ENCODE measurements at regions not wholly inside any gene's neighbourhood (a gene's known extent, or its start where the extent isn't known, plus 50 kb on each side); places are given as distances from the start of the nearest gene placed in this dataset.

DNA sequence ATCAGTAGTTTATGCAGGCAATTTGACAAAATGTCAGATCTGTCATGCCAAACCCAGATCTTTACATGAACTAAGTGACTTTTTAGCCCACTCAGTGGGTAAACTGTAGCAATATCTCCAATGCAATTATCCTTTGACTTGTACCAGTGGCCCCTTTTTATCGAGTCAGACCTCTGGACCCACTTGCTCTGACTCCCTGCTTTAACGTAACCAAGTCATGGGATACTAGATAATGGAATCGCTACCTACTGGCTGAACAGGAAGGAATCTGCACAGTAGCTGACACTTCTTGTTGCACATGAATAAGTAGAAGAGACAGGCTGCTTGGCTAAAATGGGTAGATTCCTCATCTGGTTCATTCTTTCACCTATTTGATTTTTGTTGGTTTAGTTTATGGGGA is 128.4 kb upstream of the LYPLAL1 start:
- TF ChIP-seq, protein P1, sequence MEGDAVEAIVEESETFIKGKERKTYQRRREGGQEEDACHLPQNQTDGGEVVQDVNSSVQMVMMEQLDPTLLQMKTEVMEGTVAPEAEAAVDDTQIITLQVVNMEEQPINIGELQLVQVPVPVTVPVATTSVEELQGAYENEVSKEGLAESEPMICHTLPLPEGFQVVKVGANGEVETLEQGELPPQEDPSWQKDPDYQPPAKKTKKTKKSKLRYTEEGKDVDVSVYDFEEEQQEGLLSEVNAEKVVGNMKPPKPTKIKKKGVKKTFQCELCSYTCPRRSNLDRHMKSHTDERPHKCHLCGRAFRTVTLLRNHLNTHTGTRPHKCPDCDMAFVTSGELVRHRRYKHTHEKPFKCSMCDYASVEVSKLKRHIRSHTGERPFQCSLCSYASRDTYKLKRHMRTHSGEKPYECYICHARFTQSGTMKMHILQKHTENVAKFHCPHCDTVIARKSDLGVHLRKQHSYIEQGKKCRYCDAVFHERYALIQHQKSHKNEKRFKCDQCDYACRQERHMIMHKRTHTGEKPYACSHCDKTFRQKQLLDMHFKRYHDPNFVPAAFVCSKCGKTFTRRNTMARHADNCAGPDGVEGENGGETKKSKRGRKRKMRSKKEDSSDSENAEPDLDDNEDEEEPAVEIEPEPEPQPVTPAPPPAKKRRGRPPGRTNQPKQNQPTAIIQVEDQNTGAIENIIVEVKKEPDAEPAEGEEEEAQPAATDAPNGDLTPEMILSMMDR (IDR thresholded peaks at IDR 0.05), result no peak
- no peak for TF ChIP-seq EP300 (IDR thresholded peaks at IDR 0.05)
- TF ChIP-seq POLR2A (IDR thresholded peaks at IDR 0.05), result no peak

Measured in ovary (tissue), 3 donors.